IMR-90 (cell line): ENCODE measurements at regions not wholly inside any gene's neighbourhood (a gene's known extent, or its start where the extent isn't known, plus 50 kb on each side); places are given as distances from the start of the nearest gene placed in this dataset.

Experiments used
- ATAC-seq: fragments of 200-7000 bp; cut with Tn5 transposase; 2 replicates; pipeline ENCODE4 v1.9.1; 2020; ENCODE audit warnings: low read depth, mild to moderate bottlenecking, moderate library complexity
- BruUV-seq: library from RNA; stranded (reverse); fragments of 400-500 nt; replicated peaks from 2 replicates; lab custom pipeline; 2021; lab: Mats Ljungman, UMichigan
- CTCF ChIA-PET: fragments of 300-600 bp; formaldehyde crosslinking; extraction: SDS; loops from one replicate; lab custom pipeline; 2021; ENCODE audit warnings: antibody characterized with exemption; lab: Yijun Ruan, JAX
- POLR2A ChIA-PET: fragments of 300-600 bp; sonication (Branson Sonifier 250); formaldehyde crosslinking; loops from one replicate; lab custom pipeline; 2022; ENCODE audit warnings: antibody characterized with exemption; ENCODE audit not compliant: unreplicated experiment; lab: Charles Lee
- DNase-seq: peaks from one replicate; pipeline ENCODE4 v3.0.0; 2013
- H2AFZ ChIP-seq: replicated peaks from 2 replicates; pipeline ENCODE3; 2013; ENCODE audit warnings: low read length, mild to moderate bottlenecking; ENCODE audit not compliant: poor library complexity
- H2AK5ac ChIP-seq: 2 replicates; pipeline ENCODE4 v1.6.1; 2013; ENCODE audit warnings: low read depth, low read length, inconsistent platforms
- H2AK9ac ChIP-seq: replicated peaks from 2 replicates; pipeline ENCODE3; 2013; ENCODE audit warnings: mild to moderate bottlenecking, low read depth, low read length, moderate library complexity; ENCODE audit not compliant: poor library complexity
- H2BK120ac ChIP-seq: 2 replicates; pipeline ENCODE4 v1.6.1; 2013; ENCODE audit warnings: low read depth, low read length, inconsistent platforms
- H2BK15ac ChIP-seq: 3 replicates; pipeline ENCODE4 v1.6.1; 2013; ENCODE audit warnings: low read depth, low read length, inconsistent platforms
- H2BK20ac ChIP-seq: 2 replicates; pipeline ENCODE4 v1.6.1; 2013; ENCODE audit warnings: low read depth, mild to moderate bottlenecking, inconsistent platforms, low read length, moderate library complexity
- H2BK5ac ChIP-seq: 2 replicates; pipeline ENCODE4 v1.6.1; 2013; ENCODE audit warnings: mild to moderate bottlenecking, low read depth, low read length, inconsistent platforms; ENCODE audit not compliant: poor library complexity, severe bottlenecking
- H3K14ac ChIP-seq: replicated peaks from 2 replicates; pipeline ENCODE4 v1.6.1; 2013; ENCODE audit warnings: low read depth, low read length, inconsistent platforms
- H3K18ac ChIP-seq: 2 replicates; pipeline ENCODE4 v1.6.1; 2013; ENCODE audit warnings: low read depth, low read length, control low read depth
- H3K23ac ChIP-seq: 2 replicates; pipeline ENCODE4 v1.6.1; 2013; ENCODE audit warnings: low read depth, low read length, inconsistent platforms
- H3K27ac ChIP-seq: 2 replicates; pipeline ENCODE4 v1.5.1; 2013; ENCODE audit warnings: mild to moderate bottlenecking, control low read depth, low read length; ENCODE audit not compliant: insufficient read depth
- H3K27me3 ChIP-seq: 2 replicates; pipeline ENCODE4 v1.6.1; 2013; ENCODE audit warnings: low read length; ENCODE audit not compliant: control insufficient read depth, insufficient read depth
- H3K36me3 ChIP-seq: 2 replicates; pipeline ENCODE4 v1.6.1; 2013; ENCODE audit warnings: low read length, mixed read lengths; ENCODE audit not compliant: control insufficient read depth, insufficient read depth
- H3K4ac ChIP-seq: 2 replicates; pipeline ENCODE4 v1.6.1; 2013; ENCODE audit warnings: low read depth, low read length, inconsistent platforms
- H3K4me1 ChIP-seq: 2 replicates; pipeline ENCODE4 v1.6.1; 2013; ENCODE audit warnings: low read length, mixed read lengths; ENCODE audit not compliant: control insufficient read depth, insufficient read depth
- H3K4me2 ChIP-seq: 2 replicates; pipeline ENCODE4 v1.6.1; 2013; ENCODE audit warnings: low read depth, mild to moderate bottlenecking, control low read depth, low read length, moderate library complexity
- H3K4me3 ChIP-seq: 2 replicates; pipeline ENCODE4 v1.5.1; 2013; ENCODE audit warnings: low read depth, mild to moderate bottlenecking, control low read depth, low read length, moderate library complexity; ENCODE audit not compliant: insufficient read depth
- H3K56ac ChIP-seq: 2 replicates; pipeline ENCODE4 v1.6.1; 2013; ENCODE audit warnings: low read length, inconsistent platforms; ENCODE audit not compliant: insufficient read depth; ENCODE audit errors: extremely low read depth
- H3K79me1 ChIP-seq, 2 experiments: 2 replicates each; pipeline ENCODE4 v1.6.1; 2013; ENCODE audit warnings: low read length in 2 of 2, inconsistent platforms in 1 of 2, low read depth in 1 of 2
- H3K9ac ChIP-seq: 2 replicates; pipeline ENCODE4 v1.6.1; 2013; ENCODE audit warnings: low read depth, low read length, control low read depth
- H3K9me1 ChIP-seq: 2 replicates; pipeline ENCODE4 v1.6.1; 2013; ENCODE audit warnings: low read length, inconsistent platforms; ENCODE audit not compliant: insufficient read depth
- H3K9me3 ChIP-seq: 2 replicates; pipeline ENCODE4 v1.6.1; 2013; ENCODE audit warnings: low read length; ENCODE audit not compliant: control insufficient read depth, insufficient read depth
- H4K20me1 ChIP-seq: 2 replicates; pipeline ENCODE4 v1.6.1; 2013; ENCODE audit warnings: low read length, inconsistent platforms; ENCODE audit not compliant: insufficient read depth
- H4K5ac ChIP-seq: 2 replicates; pipeline ENCODE4 v1.6.1; 2013; ENCODE audit warnings: mild to moderate bottlenecking, low read depth, low read length, control low read depth
- H4K8ac ChIP-seq, 2 experiments: 2 replicates each; pipeline ENCODE4 v1.6.1; 2013; ENCODE audit warnings: low read depth in 2 of 2, low read length in 2 of 2, control low read depth in 1 of 2, inconsistent platforms in 1 of 2
- H4K91ac ChIP-seq: 2 replicates; pipeline ENCODE4 v1.6.1; 2013; ENCODE audit warnings: low read depth, low read length, inconsistent platforms; ENCODE audit not compliant: insufficient read depth
- BHLHE40 ChIP-seq: fragments of 150-350 bp; IDR thresholded peaks from 2 replicates; pipeline ENCODE4 v1.6.1; 2016; ENCODE audit warnings: mild to moderate bottlenecking, low read depth, low read length
- CEBPB ChIP-seq: IDR thresholded peaks from 2 replicates; pipeline ENCODE4 v1.6.1; 2012; ENCODE audit warnings: low read depth, low read length, improper control_type of control experiment
- CHD1 ChIP-seq: IDR thresholded peaks from 2 replicates; pipeline ENCODE4 v1.6.1; 2012; ENCODE audit warnings: low read depth, low read length, improper control_type of control experiment
- ELK1 ChIP-seq: fragments of 150-350 bp; IDR thresholded peaks from 2 replicates; pipeline ENCODE4 v1.6.1; 2016; ENCODE audit warnings: low read depth, mild to moderate bottlenecking, low read length, moderate library complexity, borderline replicate concordance
- FOS ChIP-seq: fragments of 150-350 bp; IDR thresholded peaks from 2 replicates; pipeline ENCODE4 v1.6.1; 2016; ENCODE audit warnings: low read depth, low read length
- MAFK ChIP-seq: IDR thresholded peaks from 2 replicates; pipeline ENCODE4 v1.6.1; 2012; ENCODE audit warnings: low read depth, low read length, improper control_type of control experiment
- MAZ ChIP-seq: IDR thresholded peaks from 2 replicates; pipeline ENCODE4 v1.6.1; 2012; ENCODE audit warnings: low read depth, mild to moderate bottlenecking, low read length, improper control_type of control experiment, moderate library complexity, borderline replicate concordance
- MXI1 ChIP-seq: IDR thresholded peaks from 2 replicates; pipeline ENCODE4 v1.6.1; 2012; ENCODE audit warnings: low read depth, mild to moderate bottlenecking, low read length, moderate library complexity, borderline replicate concordance
- NFE2L2 ChIP-seq: fragments of 150-350 bp; IDR thresholded peaks from 2 replicates; pipeline ENCODE4 v1.6.1; 2016; ENCODE audit warnings: low read depth, mild to moderate bottlenecking, low read length
- POLR2A ChIP-seq: IDR thresholded peaks from 2 replicates; pipeline ENCODE4 v1.6.1; 2012; ENCODE audit warnings: mild to moderate bottlenecking, low read depth, low read length
- RAD21 ChIP-seq: IDR thresholded peaks from 2 replicates; pipeline ENCODE4 v1.6.1; 2012; ENCODE audit warnings: low read length, improper control_type of control experiment
- RCOR1 ChIP-seq: IDR thresholded peaks from 2 replicates; pipeline ENCODE4 v1.6.1; 2012; ENCODE audit warnings: mild to moderate bottlenecking, low read length, improper control_type of control experiment; ENCODE audit not compliant: insufficient replicate concordance
- RFX5 ChIP-seq: IDR thresholded peaks from 2 replicates; pipeline ENCODE4 v1.8.0; 2012; ENCODE audit warnings: low read depth, mild to moderate bottlenecking, low read length, moderate library complexity
- SMC3 ChIP-seq: fragments of 150-350 bp; IDR thresholded peaks from 2 replicates; pipeline ENCODE4 v1.6.1; 2016; ENCODE audit warnings: low read depth, mild to moderate bottlenecking, antibody characterized with exemption, low read length, moderate library complexity
- WGBS, 2 experiments: methylation state at CpG; one replicate each; pipeline versions ENCODE4 v1.1.5 to v1.1.7; 2013; ENCODE audit warnings: missing lambda C conversion rate in 2 of 2; ENCODE audit not compliant: insufficient read length in 1 of 2; ENCODE audit errors: extremely low coverage in 2 of 2; 5-methylcytosine and 5-hydroxymethylcytosine counted together
- dilution Hi-C: fragments of 300-500 bp; cut with HindIII; formaldehyde crosslinking; loops from one replicate; pipeline ENCODE4 v1.14.3; 2018; ENCODE audit warnings: low sequenced_read_pairs; ENCODE audit not compliant: unreplicated experiment
- in situ Hi-C: fragments of 300-500 bp; cut with MboI; formaldehyde crosslinking; loops from 3 replicates; pipeline ENCODE4 v1.14.3; 2019; ENCODE audit warnings: low sequenced_read_pairs, inconsistent platforms, mixed read lengths
- intact Hi-C: fragments of 100-400 bp; cut with micrococcal nuclease; formaldehyde crosslinking; loops from 2 replicates; pipeline ENCODE4 v1.10.0; 2022
- TF ChIP-seq, protein P1 (sequence below): fragments of 150-350 bp; IDR thresholded peaks from 2 replicates; pipeline ENCODE4 v1.6.1; 2017; ENCODE audit warnings: mild to moderate bottlenecking, antibody characterized with exemption, low read length, low read depth
- TF ChIP-seq, protein P2 (sequence below): conservative IDR thresholded peaks from 2 replicates; pipeline ENCODE4 v1.5.1; 2012; ENCODE audit warnings: mild to moderate bottlenecking, low read depth, low read length, improper control_type of control experiment

GRCh38 chr6:44564906-44565524 is 177.5 kb downstream of the CDC5L start:
- Histone ChIP-seq H3K4me1 (peaks cover 3% of the 10 kb centered on the region; the same call in 1 of the 2 replicates), H3K56ac (no peak overlapping the region), H2BK15ac (no peak overlapping the region), H3K79me1 (no peaks in the 10 kb centered on the region), H3K9me3 (no peaks in the 10 kb centered on the region), H3K4me2 (no peak overlapping the region), H3K27ac (no peak overlapping the region), H3K27me3 (peaks cover 45% of the 10 kb centered on the region), H4K20me1 (no peaks in the 10 kb centered on the region), H4K5ac (no peak overlapping the region), H3K23ac (no peak overlapping the region), H3K14ac (no peak overlapping the region), H4K91ac (no peak overlapping the region), H2AFZ (no peak overlapping the region), H3K4ac (no peak overlapping the region), H2BK5ac (no peak overlapping the region), H2AK9ac (no peak overlapping the region), H2BK20ac (no peak overlapping the region), H4K8ac (no peak overlapping the region), H2BK120ac (no peak overlapping the region), H2AK5ac (no peak overlapping the region), H3K18ac (no peak overlapping the region), H3K9me1 (peaks cover 5% of the 10 kb centered on the region; the same call in 1 of the 2 replicates), H3K36me3 (no peaks in the 10 kb centered on the region), H3K9ac (no peak overlapping the region), H3K4me3 (no peak overlapping the region)
- dilution Hi-C loops (no loop called here), in situ Hi-C loops (no loop called here), intact Hi-C loops (no loop called here)
- ATAC-seq (no peak), DNase-seq (no peak)
- WGBS, 2 experiments = no CpG with 5 or more reads among the region's 6 CpGs
- POLR2A ChIA-PET = no interaction called here
- CTCF ChIA-PET = no interaction called here
- TF ChIP-seq BHLHE40 (no peak), NFE2L2 (no peak), CEBPB (no peak), MAFK (no peak), SMC3 (no peak), ELK1 (no peak), CHD1 (no peak), POLR2A (no peak), RCOR1 (no peak), FOS (no peak), RAD21 (no peak), MAZ (no peak), RFX5 (no peak), MXI1 (no peak)
- TF ChIP-seq, protein P1, sequence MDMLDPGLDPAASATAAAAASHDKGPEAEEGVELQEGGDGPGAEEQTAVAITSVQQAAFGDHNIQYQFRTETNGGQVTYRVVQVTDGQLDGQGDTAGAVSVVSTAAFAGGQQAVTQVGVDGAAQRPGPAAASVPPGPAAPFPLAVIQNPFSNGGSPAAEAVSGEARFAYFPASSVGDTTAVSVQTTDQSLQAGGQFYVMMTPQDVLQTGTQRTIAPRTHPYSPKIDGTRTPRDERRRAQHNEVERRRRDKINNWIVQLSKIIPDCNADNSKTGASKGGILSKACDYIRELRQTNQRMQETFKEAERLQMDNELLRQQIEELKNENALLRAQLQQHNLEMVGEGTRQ = no peak
- TF ChIP-seq, protein P2, sequence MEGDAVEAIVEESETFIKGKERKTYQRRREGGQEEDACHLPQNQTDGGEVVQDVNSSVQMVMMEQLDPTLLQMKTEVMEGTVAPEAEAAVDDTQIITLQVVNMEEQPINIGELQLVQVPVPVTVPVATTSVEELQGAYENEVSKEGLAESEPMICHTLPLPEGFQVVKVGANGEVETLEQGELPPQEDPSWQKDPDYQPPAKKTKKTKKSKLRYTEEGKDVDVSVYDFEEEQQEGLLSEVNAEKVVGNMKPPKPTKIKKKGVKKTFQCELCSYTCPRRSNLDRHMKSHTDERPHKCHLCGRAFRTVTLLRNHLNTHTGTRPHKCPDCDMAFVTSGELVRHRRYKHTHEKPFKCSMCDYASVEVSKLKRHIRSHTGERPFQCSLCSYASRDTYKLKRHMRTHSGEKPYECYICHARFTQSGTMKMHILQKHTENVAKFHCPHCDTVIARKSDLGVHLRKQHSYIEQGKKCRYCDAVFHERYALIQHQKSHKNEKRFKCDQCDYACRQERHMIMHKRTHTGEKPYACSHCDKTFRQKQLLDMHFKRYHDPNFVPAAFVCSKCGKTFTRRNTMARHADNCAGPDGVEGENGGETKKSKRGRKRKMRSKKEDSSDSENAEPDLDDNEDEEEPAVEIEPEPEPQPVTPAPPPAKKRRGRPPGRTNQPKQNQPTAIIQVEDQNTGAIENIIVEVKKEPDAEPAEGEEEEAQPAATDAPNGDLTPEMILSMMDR = no peak
- no TSS peak for BruUV-seq
